Gastrocnemius medialis (tissue), 4 donors: ENCODE measurements at regions not wholly inside any gene's neighbourhood (a gene's known extent, or its start where the extent isn't known, plus 50 kb on each side); places are given as distances from the start of the nearest gene placed in this dataset.

Experiments used
- CTCF ChIP-seq, 5 experiments: fragments of 450-650 bp in 3 of 5; fragments of 200-600 bp in 2 of 5; sonication (generic) in 2 of 5; IDR thresholded peaks in 4 of 5; conservative IDR thresholded peaks in 1 of 5; 1 replicate in 4 of 5; 2 replicates in 1 of 5; pipeline ENCODE4 v1.5.1; 2016 to 2019; ENCODE audit warnings: antibody characterized with exemption in 5 of 5, mild to moderate bottlenecking in 3 of 5, moderate library complexity in 3 of 5
- POLR2A ChIP-seq, 2 donors: fragments of 450-650 bp; IDR thresholded peaks; one replicate each; pipeline ENCODE4 v1.6.1; 2017; ENCODE audit warnings: antibody characterized with exemption in 2 of 2, mild to moderate bottlenecking in 2 of 2, moderate library complexity in 2 of 2

DNA sequence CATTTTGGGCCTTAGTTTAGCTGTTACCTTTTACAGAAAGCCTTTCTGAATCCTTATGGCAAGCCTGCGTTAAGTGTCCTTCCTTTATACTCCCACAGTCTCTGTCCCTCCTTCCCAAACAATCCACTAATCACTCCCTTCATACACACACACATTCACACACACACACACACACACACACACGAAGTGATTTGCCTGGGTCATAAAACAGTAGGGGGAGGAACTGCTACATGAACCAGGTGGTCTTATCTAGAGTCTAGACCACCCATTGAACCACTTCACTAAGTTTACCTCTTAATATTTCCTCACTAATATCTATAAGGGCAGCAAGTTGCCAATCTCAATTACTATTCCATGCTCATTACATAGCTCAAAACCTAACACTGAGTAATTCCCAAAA, 196.7 kb upstream of the GUCY1A2 start:
- TF ChIP-seq CTCF (IDR thresholded peaks at IDR 0.05 in 4 of 5, conservative IDR thresholded peaks at IDR 0.05 in 1 of 5) = no peak
- no peak for TF ChIP-seq POLR2A (IDR thresholded peaks at IDR 0.05)
